PC-3 (cell line): ENCODE measurements at regions not wholly inside any gene's neighbourhood (a gene's known extent, or its start where the extent isn't known, plus 50 kb on each side); places are given as distances from the start of the nearest gene placed in this dataset.

Experiments
- CTCF ChIP-seq: fragments of 300-600 bp; sonication (generic); conservative IDR thresholded peaks from 2 replicates; pipeline ENCODE4 v1.5.1; 2017; ENCODE audit warnings: antibody characterized with exemption, low read depth, mild to moderate bottlenecking, low read length
- EZH2 ChIP-seq: fragments of 300-600 bp; sonication (generic); IDR thresholded peaks from one replicate; pipeline ENCODE4 v1.6.1; 2017; ENCODE audit warnings: antibody characterized with exemption, mild to moderate bottlenecking, low read length; ENCODE audit not compliant: unreplicated experiment
- EZH2phosphoT487 ChIP-seq: fragments of 300-600 bp; sonication (generic); IDR thresholded peaks from 2 replicates; pipeline ENCODE4 v1.6.1; 2018; ENCODE audit warnings: mild to moderate bottlenecking, antibody characterized with exemption, low read length, borderline replicate concordance

GRCh38 chr13:100951016-100951415, 276.4 kb upstream of the TMTC4 start:
- TF ChIP-seq CTCF (no peak), EZH2 (no peak), EZH2phosphoT487 (no peak)
